Loucy (cell line): ENCODE measurements at regions not wholly inside any gene's neighbourhood (a gene's known extent, or its start where the extent isn't known, plus 50 kb on each side); places are given as distances from the start of the nearest gene placed in this dataset.

Experiments used
- H2AFZ ChIP-seq: fragments of 200-600 bp; sonication (generic); 2 replicates; pipeline ENCODE4 v1.6.0; 2016; ENCODE audit warnings: antibody characterized with exemption, mild to moderate bottlenecking, low read length, moderate library complexity
- H3F3A ChIP-seq: fragments of 200-600 bp; 2 replicates; pipeline ENCODE4 v1.6.0; 2016; ENCODE audit warnings: antibody characterized with exemption, low read depth, mild to moderate bottlenecking
- H3K27me3 ChIP-seq: fragments of 200-600 bp; sonication (generic); 2 replicates; pipeline ENCODE4 v1.6.1; 2014; ENCODE audit warnings: low read length, mild to moderate bottlenecking; ENCODE audit not compliant: insufficient read depth, poor library complexity, severe bottlenecking
- H3K36me3 ChIP-seq: fragments of 200-600 bp; sonication (generic); 2 replicates; pipeline ENCODE4 v1.6.1; 2016; ENCODE audit warnings: low read length; ENCODE audit not compliant: insufficient read depth
- H3K4me1 ChIP-seq: fragments of 200-600 bp; sonication (generic); 2 replicates; pipeline ENCODE4 v1.5.1; 2014; ENCODE audit warnings: low read length, mild to moderate bottlenecking; ENCODE audit not compliant: insufficient read depth, poor library complexity, severe bottlenecking
- H3K4me2 ChIP-seq: fragments of 200-600 bp; sonication (generic); 2 replicates; pipeline ENCODE4 v1.6.0; 2014; ENCODE audit warnings: antibody characterized with exemption, low read length, low read depth, mild to moderate bottlenecking; ENCODE audit not compliant: poor library complexity, severe bottlenecking
- H3K4me3 ChIP-seq: fragments of 200-600 bp; sonication (generic); 2 replicates; pipeline ENCODE4 v1.5.1; 2014; ENCODE audit warnings: low read length, mild to moderate bottlenecking, mixed read lengths; ENCODE audit not compliant: poor library complexity, severe bottlenecking
- H3K79me2 ChIP-seq: fragments of 200-600 bp; sonication (generic); 2 replicates; pipeline ENCODE4 v1.6.1; 2014; ENCODE audit warnings: low read length; ENCODE audit not compliant: insufficient read depth
- H3K9ac ChIP-seq: fragments of 200-600 bp; sonication (generic); 2 replicates; pipeline ENCODE4 v1.6.0; 2014; ENCODE audit warnings: mild to moderate bottlenecking, low read depth, low read length, moderate library complexity; ENCODE audit not compliant: poor library complexity, severe bottlenecking
- H3K9me2 ChIP-seq: fragments of 200-600 bp; sonication (generic); replicated peaks from 2 replicates; pipeline ENCODE4 v1.6.1; 2016; ENCODE audit warnings: low read depth, low read length, mixed read lengths
- H3K9me3 ChIP-seq: fragments of 200-600 bp; sonication (generic); 2 replicates; pipeline ENCODE4 v1.6.1; 2014; ENCODE audit warnings: mild to moderate bottlenecking, antibody characterized with exemption, low read length, low read depth; ENCODE audit not compliant: insufficient read depth
- H4K20me1 ChIP-seq: fragments of 200-600 bp; sonication (generic); 2 replicates; pipeline ENCODE4 v1.6.0; 2014; ENCODE audit warnings: antibody characterized with exemption, low read length, mild to moderate bottlenecking; ENCODE audit not compliant: insufficient read depth, poor library complexity, severe bottlenecking
- EZH2phosphoT487 ChIP-seq: fragments of 200-600 bp; IDR thresholded peaks from 2 replicates; pipeline ENCODE4 v1.6.1; 2018; ENCODE audit warnings: antibody characterized with exemption, mild to moderate bottlenecking, moderate library complexity, borderline replicate concordance
- TF ChIP-seq, protein P1 (sequence below): fragments of 200-600 bp; sonication (generic); conservative IDR thresholded peaks from 2 replicates; pipeline ENCODE4 v1.5.1; 2014; ENCODE audit warnings: mild to moderate bottlenecking, antibody characterized with exemption, low read length

DNA sequence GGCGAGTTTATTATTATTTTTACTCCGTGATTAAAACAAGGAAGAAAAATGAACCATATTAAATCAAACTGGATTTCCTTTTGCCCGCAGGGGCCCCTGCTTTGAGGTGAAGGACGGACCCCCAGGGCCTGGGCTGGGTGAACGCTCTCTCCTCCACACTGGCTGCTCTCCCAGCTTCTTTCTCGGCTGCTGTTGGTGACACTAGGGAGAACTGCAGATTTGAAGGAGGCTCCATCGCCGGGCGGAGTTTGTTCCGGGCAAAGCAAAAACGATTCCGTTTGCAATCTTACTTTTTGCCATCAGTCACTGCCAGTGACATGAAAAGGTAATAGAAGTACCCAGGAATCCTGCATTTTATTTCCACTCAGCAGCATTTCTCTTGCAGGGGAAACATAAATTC, 221.6 kb upstream of the SDK2 start:
- H3F3A ChIP-seq: no peaks in the 10 kb centered on the region
- H3K4me1 ChIP-seq: no peaks in the 10 kb centered on the region
- H2AFZ ChIP-seq: no peak overlapping the region
- no peak overlapping the region for H3K4me2 ChIP-seq
- no peaks in the 10 kb centered on the region for H3K9me3 ChIP-seq
- no peaks in the 10 kb centered on the region for H3K79me2 ChIP-seq
- no peaks in the 10 kb centered on the region for H4K20me1 ChIP-seq
- H3K4me3 ChIP-seq: no peak overlapping the region
- no peaks in the 10 kb centered on the region for H3K27me3 ChIP-seq
- H3K36me3 ChIP-seq: no peaks in the 10 kb centered on the region
- H3K9me2 ChIP-seq: no peaks in the 10 kb centered on the region
- TF ChIP-seq, protein P1, sequence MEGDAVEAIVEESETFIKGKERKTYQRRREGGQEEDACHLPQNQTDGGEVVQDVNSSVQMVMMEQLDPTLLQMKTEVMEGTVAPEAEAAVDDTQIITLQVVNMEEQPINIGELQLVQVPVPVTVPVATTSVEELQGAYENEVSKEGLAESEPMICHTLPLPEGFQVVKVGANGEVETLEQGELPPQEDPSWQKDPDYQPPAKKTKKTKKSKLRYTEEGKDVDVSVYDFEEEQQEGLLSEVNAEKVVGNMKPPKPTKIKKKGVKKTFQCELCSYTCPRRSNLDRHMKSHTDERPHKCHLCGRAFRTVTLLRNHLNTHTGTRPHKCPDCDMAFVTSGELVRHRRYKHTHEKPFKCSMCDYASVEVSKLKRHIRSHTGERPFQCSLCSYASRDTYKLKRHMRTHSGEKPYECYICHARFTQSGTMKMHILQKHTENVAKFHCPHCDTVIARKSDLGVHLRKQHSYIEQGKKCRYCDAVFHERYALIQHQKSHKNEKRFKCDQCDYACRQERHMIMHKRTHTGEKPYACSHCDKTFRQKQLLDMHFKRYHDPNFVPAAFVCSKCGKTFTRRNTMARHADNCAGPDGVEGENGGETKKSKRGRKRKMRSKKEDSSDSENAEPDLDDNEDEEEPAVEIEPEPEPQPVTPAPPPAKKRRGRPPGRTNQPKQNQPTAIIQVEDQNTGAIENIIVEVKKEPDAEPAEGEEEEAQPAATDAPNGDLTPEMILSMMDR: no peak
- no peak for TF ChIP-seq EZH2phosphoT487
- H3K9ac ChIP-seq: no peak overlapping the region

GRCh38 chr17:73867056-73867455, 222.8 kb upstream of the SDK2 start:
- H3F3A ChIP-seq: no peaks in the 10 kb centered on the region
- H3K27me3 ChIP-seq: no peaks in the 10 kb centered on the region
- no peaks in the 10 kb centered on the region for H3K36me3 ChIP-seq
- TF ChIP-seq EZH2phosphoT487: no peak
- TF ChIP-seq, protein P1: no peak
- H3K9me2 ChIP-seq: no peaks in the 10 kb centered on the region
- H3K79me2 ChIP-seq: no peaks in the 10 kb centered on the region
- no peak overlapping the region for H3K9ac ChIP-seq
- no peaks in the 10 kb centered on the region for H3K4me1 ChIP-seq
- H4K20me1 ChIP-seq: no peaks in the 10 kb centered on the region
- no peak overlapping the region for H3K4me2 ChIP-seq
- no peaks in the 10 kb centered on the region for H3K9me3 ChIP-seq
- no peak overlapping the region for H3K4me3 ChIP-seq
- H2AFZ ChIP-seq: no peak overlapping the region

DNA sequence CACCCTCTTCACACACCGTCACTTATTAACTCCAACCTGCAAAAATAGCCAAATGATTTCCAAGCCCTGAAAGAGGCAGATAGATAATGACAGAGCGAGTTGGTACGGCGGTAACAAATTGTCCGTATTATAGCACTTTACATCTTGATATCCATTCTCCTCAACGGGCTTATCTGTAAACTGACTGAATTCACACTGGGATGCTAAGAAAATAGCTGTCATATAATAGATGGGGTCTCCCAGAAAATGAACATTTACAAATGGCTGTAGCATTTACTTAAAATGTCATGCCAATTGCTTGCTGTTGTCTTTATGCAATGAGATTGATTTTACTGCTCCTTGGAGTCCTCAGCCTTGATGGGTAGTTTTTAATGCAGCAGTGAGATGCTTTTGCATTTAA, 225.8 kb upstream of the SDK2 start:
- Histone ChIP-seq H3F3A (no peaks in the 10 kb centered on the region), H3K9me3 (no peaks in the 10 kb centered on the region), H4K20me1 (no peaks in the 10 kb centered on the region), H3K4me1 (no peaks in the 10 kb centered on the region), H3K9ac (no peak overlapping the region), H3K36me3 (no peaks in the 10 kb centered on the region), H3K27me3 (no peaks in the 10 kb centered on the region), H3K4me3 (no peak overlapping the region), H2AFZ (no peak overlapping the region), H3K9me2 (no peaks in the 10 kb centered on the region), H3K79me2 (no peaks in the 10 kb centered on the region), H3K4me2 (no peak overlapping the region)
- TF ChIP-seq, protein P1: no peak
- TF ChIP-seq EZH2phosphoT487: no peak
